Peyer's patch (tissue), 4 donors: ENCODE measurements at regions not wholly inside any gene's neighbourhood (a gene's known extent, or its start where the extent isn't known, plus 50 kb on each side); places are given as distances from the start of the nearest gene placed in this dataset.

Source experiments
- POLR2A ChIP-seq, 2 donors: fragments of 450-650 bp; IDR thresholded peaks; one replicate each; pipeline ENCODE4 v1.5.1; 2017; ENCODE audit warnings: antibody characterized with exemption in 2 of 2, mild to moderate bottlenecking in 2 of 2, moderate library complexity in 2 of 2
- TF ChIP-seq, protein P1 (sequence below), 6 experiments: fragments of 450-650 bp in 4 of 6; fragments of 200-600 bp in 2 of 6; sonication (generic) in 1 of 6; IDR thresholded peaks; one replicate each; pipeline ENCODE4 v1.5.1; 2017 to 2019; ENCODE audit warnings: antibody characterized with exemption in 6 of 6, mild to moderate bottlenecking in 3 of 6, moderate library complexity in 1 of 6

DNA sequence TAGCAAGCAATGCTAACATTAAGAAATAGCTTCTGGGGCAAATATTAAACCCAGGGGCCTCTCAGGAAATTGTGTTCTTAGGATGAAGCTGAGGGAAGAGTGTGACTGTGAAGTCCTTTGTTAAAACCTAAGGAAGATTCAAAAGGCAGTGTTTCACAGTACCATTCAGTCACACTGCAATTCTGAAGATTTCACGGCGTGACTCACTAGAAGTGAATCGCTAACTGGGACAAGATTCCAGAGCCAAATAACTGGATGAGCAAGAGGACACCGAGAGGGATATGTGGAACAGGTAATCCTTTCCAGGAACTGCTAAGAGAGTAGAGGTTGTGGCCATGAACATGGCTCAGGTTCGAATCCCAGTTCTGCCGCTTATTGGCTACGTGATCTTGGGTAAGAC, 61.8 kb upstream of the SMAD3 start:
- TF ChIP-seq, protein P1, sequence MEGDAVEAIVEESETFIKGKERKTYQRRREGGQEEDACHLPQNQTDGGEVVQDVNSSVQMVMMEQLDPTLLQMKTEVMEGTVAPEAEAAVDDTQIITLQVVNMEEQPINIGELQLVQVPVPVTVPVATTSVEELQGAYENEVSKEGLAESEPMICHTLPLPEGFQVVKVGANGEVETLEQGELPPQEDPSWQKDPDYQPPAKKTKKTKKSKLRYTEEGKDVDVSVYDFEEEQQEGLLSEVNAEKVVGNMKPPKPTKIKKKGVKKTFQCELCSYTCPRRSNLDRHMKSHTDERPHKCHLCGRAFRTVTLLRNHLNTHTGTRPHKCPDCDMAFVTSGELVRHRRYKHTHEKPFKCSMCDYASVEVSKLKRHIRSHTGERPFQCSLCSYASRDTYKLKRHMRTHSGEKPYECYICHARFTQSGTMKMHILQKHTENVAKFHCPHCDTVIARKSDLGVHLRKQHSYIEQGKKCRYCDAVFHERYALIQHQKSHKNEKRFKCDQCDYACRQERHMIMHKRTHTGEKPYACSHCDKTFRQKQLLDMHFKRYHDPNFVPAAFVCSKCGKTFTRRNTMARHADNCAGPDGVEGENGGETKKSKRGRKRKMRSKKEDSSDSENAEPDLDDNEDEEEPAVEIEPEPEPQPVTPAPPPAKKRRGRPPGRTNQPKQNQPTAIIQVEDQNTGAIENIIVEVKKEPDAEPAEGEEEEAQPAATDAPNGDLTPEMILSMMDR (IDR thresholded peaks at IDR 0.05): no peak
- no peak for TF ChIP-seq POLR2A (IDR thresholded peaks at IDR 0.05)
